H1 (cell line): ENCODE measurements at regions not wholly inside any gene's neighbourhood (a gene's known extent, or its start where the extent isn't known, plus 50 kb on each side); places are given as distances from the start of the nearest gene placed in this dataset.

Experiments
- CTCF ChIA-PET: fragments of 300-600 bp; sonication (Branson Sonifier 250); formaldehyde crosslinking; loops from one replicate; lab custom pipeline; 2021; ENCODE audit not compliant: partially characterized antibody; lab: Charles Lee
- POLR2A ChIA-PET: fragments of 300-600 bp; sonication (Branson Sonifier 250); formaldehyde crosslinking; loops from one replicate; lab custom pipeline; 2021; ENCODE audit warnings: inconsistent platforms; ENCODE audit not compliant: partially characterized antibody; lab: Charles Lee
- DNase-seq, 2 experiments: peaks; one replicate each; pipeline versions ENCODE4 v3.0.0 to v3.0.0-alpha.2; 2010 to 2022; ENCODE audit warnings: low spot score in 2 of 2, low read depth in 1 of 2, mixed read lengths in 1 of 2
- FAIRE-seq: peaks from 2 replicates; lab custom pipeline; 2011; peaks lifted over from hg19 to GRCh38; lab: Jason Lieb, UNC
- H2AFZ ChIP-seq: 2 replicates; pipeline ENCODE4 v1.8.1; 2012; ENCODE audit warnings: low read length, inconsistent platforms
- H2AK5ac ChIP-seq: 2 replicates; pipeline ENCODE4 v1.6.1; 2013; ENCODE audit warnings: low read depth, low read length
- H2BK120ac ChIP-seq: replicated peaks from 2 replicates; pipeline ENCODE3; 2013; ENCODE audit warnings: low read depth, low read length, inconsistent platforms
- H2BK12ac ChIP-seq: 2 replicates; pipeline ENCODE4 v1.6.1; 2013; ENCODE audit warnings: low read depth, low read length
- H2BK15ac ChIP-seq: 2 replicates; pipeline ENCODE4 v1.6.1; 2013; ENCODE audit warnings: low read length
- H2BK20ac ChIP-seq: 2 replicates; pipeline ENCODE4 v1.6.1; 2013; ENCODE audit warnings: low read length
- H2BK5ac ChIP-seq: 2 replicates; pipeline ENCODE4 v1.6.1; 2013; ENCODE audit warnings: low read depth, low read length
- H3K14ac ChIP-seq: 2 replicates; pipeline ENCODE4 v1.6.1; 2013; ENCODE audit warnings: inconsistent platforms; ENCODE audit not compliant: insufficient read length
- H3K18ac ChIP-seq: 2 replicates; pipeline ENCODE4 v1.6.1; 2013; ENCODE audit warnings: low read length; ENCODE audit errors: extremely low read depth
- H3K23ac ChIP-seq: 2 replicates; pipeline ENCODE4 v1.6.1; 2013; ENCODE audit warnings: inconsistent platforms; ENCODE audit not compliant: insufficient read length
- H3K23me2 ChIP-seq: 2 replicates; pipeline ENCODE4 v1.6.1; 2013; ENCODE audit warnings: low read depth, low read length
- H3K27ac ChIP-seq: 2 replicates; pipeline ENCODE4 v1.6.1; 2011; ENCODE audit warnings: low read depth, low read length, inconsistent platforms
- H3K27me3 ChIP-seq, 4 experiments: replicated peaks in 1 of 4; 1 replicate in 1 of 4; 2 replicates in 3 of 4; pipeline versions ENCODE4 v1.6.1 to v1.8.1; 2011 to 2013; ENCODE audit warnings: low read length in 3 of 4, mild to moderate bottlenecking in 3 of 4, inconsistent platforms in 2 of 4, mixed read lengths in 2 of 4, moderate library complexity in 1 of 4; ENCODE audit not compliant: control insufficient read depth in 3 of 4, insufficient read depth in 3 of 4; ENCODE audit errors: extremely low read depth in 1 of 4
- H3K36me3 ChIP-seq, 4 experiments: 2 replicates each; pipeline versions ENCODE4 v1.6.1 to v1.8.1; 2011 to 2013; ENCODE audit warnings: mild to moderate bottlenecking in 4 of 4, low read length in 3 of 4, moderate library complexity in 2 of 4, control low read depth in 1 of 4, inconsistent platforms in 1 of 4; ENCODE audit not compliant: insufficient read depth in 4 of 4, control insufficient read depth in 2 of 4
- H3K4ac ChIP-seq: replicated peaks from 2 replicates; pipeline ENCODE3; 2013; ENCODE audit warnings: low read length, low read depth, mixed read lengths, inconsistent platforms; ENCODE audit not compliant: insufficient read length
- H3K4me1 ChIP-seq, 4 experiments: replicated peaks in 1 of 4; 1 replicate in 1 of 4; 2 replicates in 3 of 4; pipeline versions ENCODE4 v1.6.1 to v1.8.1; 2011 to 2013; ENCODE audit warnings: low read length in 3 of 4, inconsistent platforms in 2 of 4, mixed read lengths in 1 of 4; ENCODE audit not compliant: insufficient read depth in 4 of 4, control insufficient read depth in 3 of 4
- H3K4me2 ChIP-seq, 2 experiments: 2 replicates each; pipeline versions ENCODE4 v1.6.1 to v1.8.1; 2011 to 2013; ENCODE audit warnings: low read depth in 2 of 2, low read length in 2 of 2, control low read depth in 1 of 2, inconsistent platforms in 1 of 2, mild to moderate bottlenecking in 1 of 2; ENCODE audit not compliant: insufficient read depth in 1 of 2
- H3K4me3 ChIP-seq, 4 experiments: fragments of 200-600, 300-600 bp in 1 of 4; sonication (generic), shearing (Covaris generic), sonication (Bioruptor Twin) in 1 of 4; 2 replicates each; pipeline versions ENCODE4 v1.5.1 to v1.8.1; 2011 to 2016; ENCODE audit warnings: low read length in 4 of 4, low read depth in 3 of 4, control low read depth in 2 of 4, inconsistent platforms in 2 of 4, mild to moderate bottlenecking in 2 of 4, mixed read lengths in 1 of 4, moderate library complexity in 1 of 4; ENCODE audit not compliant: insufficient read depth in 2 of 4; ENCODE audit errors: extremely low read depth in 1 of 4
- H3K56ac ChIP-seq: replicated peaks from 2 replicates; pipeline ENCODE3; 2013; ENCODE audit warnings: low read depth, mild to moderate bottlenecking, mixed read lengths, low read length, inconsistent platforms; ENCODE audit not compliant: insufficient read length
- H3K79me1 ChIP-seq: 2 replicates; pipeline ENCODE4 v1.6.1; 2013; ENCODE audit warnings: low read depth, low read length, control low read depth
- H3K79me2 ChIP-seq, 2 experiments: 2 replicates each; pipeline versions ENCODE4 v1.6.1 to v1.8.1; 2012 to 2013; ENCODE audit warnings: low read length in 2 of 2, mild to moderate bottlenecking in 2 of 2, inconsistent platforms in 1 of 2; ENCODE audit not compliant: insufficient read depth in 2 of 2, control insufficient read depth in 1 of 2
- H3K9ac ChIP-seq, 4 experiments: replicated peaks in 1 of 4; 1 replicate in 1 of 4; 2 replicates in 3 of 4; pipeline versions ENCODE4 v1.6.1 to v1.8.1; 2011 to 2013; ENCODE audit warnings: low read depth in 3 of 4, low read length in 3 of 4, control low read depth in 2 of 4, mild to moderate bottlenecking in 2 of 4, moderate library complexity in 2 of 4, inconsistent platforms in 1 of 4; ENCODE audit errors: extremely low read depth in 1 of 4
- H3K9me3 ChIP-seq, 2 experiments: 2 replicates each; pipeline versions ENCODE4 v1.6.1 to v1.8.1; 2012 to 2013; ENCODE audit warnings: mild to moderate bottlenecking in 2 of 2, moderate library complexity in 2 of 2, control low read depth in 1 of 2, inconsistent platforms in 1 of 2, low read depth in 1 of 2, low read length in 1 of 2, mixed read lengths in 1 of 2; ENCODE audit not compliant: insufficient read depth in 2 of 2
- H4K20me1 ChIP-seq, 2 experiments: replicated peaks in 1 of 2; 2 replicates each; pipeline versions ENCODE3 to v1.8.1; 2011 to 2013; ENCODE audit warnings: inconsistent platforms in 2 of 2, low read length in 2 of 2, mild to moderate bottlenecking in 1 of 2; ENCODE audit not compliant: insufficient read depth in 2 of 2, control insufficient read depth in 1 of 2
- H4K5ac ChIP-seq: 2 replicates; pipeline ENCODE4 v1.6.1; 2013; ENCODE audit warnings: low read length, low read depth, mixed read lengths, inconsistent platforms; ENCODE audit not compliant: insufficient read length
- H4K8ac ChIP-seq: 2 replicates; pipeline ENCODE4 v1.8.0; 2013; ENCODE audit warnings: mild to moderate bottlenecking, moderate library complexity, low read length, inconsistent platforms; ENCODE audit not compliant: insufficient read depth; ENCODE audit errors: extremely low read depth
- H4K91ac ChIP-seq: replicated peaks from 2 replicates; pipeline ENCODE3; 2013; ENCODE audit warnings: low read length, mixed read lengths, inconsistent platforms; ENCODE audit not compliant: insufficient read length
- CHD2 ChIP-seq: IDR thresholded peaks from 2 replicates; pipeline ENCODE4 v1.6.1; 2012; ENCODE audit warnings: low read length, improper control_type of control experiment
- HDAC2 ChIP-seq, 2 experiments: fragments of 300-600 bp in 1 of 2; sonication (generic) in 1 of 2; IDR thresholded peaks; 2 replicates each; pipeline ENCODE4 v1.6.1; 2011 to 2012; ENCODE audit warnings: low read depth in 2 of 2, low read length in 2 of 2, mild to moderate bottlenecking in 2 of 2, moderate library complexity in 2 of 2, borderline replicate concordance in 1 of 2, inconsistent platforms in 1 of 2
- KDM1A ChIP-seq: fragments of 200-600, 300-600 bp; sonication (generic); IDR thresholded peaks from 2 replicates; pipeline ENCODE4 v1.7.1; 2016; ENCODE audit warnings: mild to moderate bottlenecking, low read length, borderline replicate concordance
- SRF ChIP-seq: IDR thresholded peaks from 2 replicates; pipeline ENCODE4 v1.6.1; 2011; ENCODE audit warnings: mild to moderate bottlenecking, low read depth, low read length, moderate library complexity
- WGBS, 2 experiments: shearing (Covaris generic) in 1 of 2; methylation state at CpG; one replicate each; pipeline versions ENCODE4 v1.1.6 to v1.1.7; 2013 to 2015; ENCODE audit warnings: low lambda C conversion rate in 2 of 2, mixed read lengths in 2 of 2, inconsistent platforms in 1 of 2, low coverage in 1 of 2, missing lambda C conversion rate in 1 of 2; ENCODE audit not compliant: insufficient replicate concordance in 2 of 2, insufficient coverage in 1 of 2, insufficient read length in 1 of 2; ENCODE audit errors: extremely low coverage in 1 of 2, missing lambda C conversion rate in 1 of 2; 5-methylcytosine and 5-hydroxymethylcytosine counted together

DNA sequence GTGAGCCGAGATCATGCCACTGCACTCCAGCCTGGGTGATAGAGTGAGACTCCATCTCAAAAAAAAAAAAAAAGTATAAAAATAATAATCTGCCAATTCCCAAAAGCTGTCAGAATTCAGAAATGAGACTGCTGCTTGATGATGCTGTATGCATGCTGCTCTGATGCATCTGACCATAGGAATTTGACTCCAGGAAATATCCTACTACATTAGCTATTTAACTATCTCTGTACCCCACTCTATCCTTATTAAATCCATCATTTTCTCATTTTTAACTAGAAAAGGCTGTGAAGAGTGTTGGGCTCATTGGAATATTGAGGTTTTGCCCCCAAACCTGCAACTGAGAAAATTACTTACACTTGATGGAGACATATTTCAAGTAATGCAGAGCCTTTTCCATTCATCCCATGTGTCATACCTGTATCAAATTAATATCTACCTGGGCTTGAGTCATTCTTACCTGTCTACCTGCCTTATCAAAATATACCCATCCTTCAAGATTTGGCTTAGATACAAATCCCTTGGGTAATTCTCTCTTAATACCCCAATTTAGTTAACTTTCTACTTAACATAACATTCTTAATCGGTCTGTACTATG is 135.2 kb upstream of the PREP start:
- Histone ChIP-seq H2BK20ac (no peak overlapping the region), H3K4me1 (no peaks in the 10 kb centered on the region), H2AK5ac (no peak overlapping the region), H3K9ac (no peak overlapping the region), H3K79me1 (no peaks in the 10 kb centered on the region), H3K18ac (no peak overlapping the region), H3K56ac (no peak overlapping the region), H2BK120ac (no peak overlapping the region), H2BK12ac (no peak overlapping the region), H3K36me3 (no peaks in the 10 kb centered on the region), H3K23me2 (no peaks in the 10 kb centered on the region)
- POLR2A ChIA-PET = no interaction called here
- TF ChIP-seq CHD2 (no peak), SRF (no peak), HDAC2 (IDR thresholded peaks at IDR 0.05; ENCODE audit: borderline replicate concordance in 1 of 2, low read depth in 2 of 2, low read length in 2 of 2) (no peak), KDM1A (no peak)
- TF ChIP-seq, all 59 proteins: peak for 0
- Histone ChIP-seq H3K79me2 (no peaks in the 10 kb centered on the region), H3K4me2 (no peak overlapping the region), H2AFZ (no peak overlapping the region), H2BK15ac (no peak overlapping the region), H4K91ac (no peak overlapping the region), H3K27ac (no peak overlapping the region), H3K27me3 (no peaks in the 10 kb centered on the region), H4K20me1 (no peaks in the 10 kb centered on the region), H3K4ac (no peak overlapping the region), H3K14ac (no peak overlapping the region), H3K9me3 (no peaks in the 10 kb centered on the region), H3K4me3 (no peak overlapping the region), H3K23ac (no peak overlapping the region), H4K5ac (no peak overlapping the region), H4K8ac (no peak overlapping the region), H2BK5ac (no peak overlapping the region)
- 88% methylated on average over 1 of the region's 2 CpGs; no CpG with 5 or more reads in 1 of the 2 experiments for WGBS, 2 experiments
- CTCF ChIA-PET = no interaction called here
- DNase-seq (no peak), FAIRE-seq (no peak)
